GM19035 (cell line): ENCODE measurements at regions not wholly inside any gene's neighbourhood (a gene's known extent, or its start where the extent isn't known, plus 50 kb on each side); places are given as distances from the start of the nearest gene placed in this dataset.

Source experiments
- ATAC-seq: cut with Tn5 transposase; IDR thresholded peaks from one replicate; pipeline ENCODE4 v1.9.1; 2021; ENCODE audit not compliant: unreplicated experiment

DNA sequence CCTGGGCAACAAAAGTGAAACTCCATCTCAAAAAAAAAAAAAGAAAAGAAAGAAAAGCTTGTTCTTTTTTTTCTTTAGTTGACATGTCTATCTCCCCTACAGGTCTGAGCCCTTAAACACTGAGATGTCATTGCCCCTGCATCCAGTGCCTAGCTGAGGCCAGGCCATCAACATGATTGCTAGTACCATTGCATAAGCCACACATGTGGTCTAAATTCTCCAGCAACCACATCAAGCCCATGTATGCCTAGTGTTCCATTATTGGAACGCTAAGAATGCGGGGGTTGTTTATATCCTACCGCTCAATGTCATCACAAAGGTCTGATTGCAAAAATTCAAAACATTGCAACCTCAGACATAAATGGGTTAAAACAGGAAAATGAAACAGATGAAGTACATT lies 62.7 kb downstream of the NPTX2 start:
- no peak for ATAC-seq

DNA sequence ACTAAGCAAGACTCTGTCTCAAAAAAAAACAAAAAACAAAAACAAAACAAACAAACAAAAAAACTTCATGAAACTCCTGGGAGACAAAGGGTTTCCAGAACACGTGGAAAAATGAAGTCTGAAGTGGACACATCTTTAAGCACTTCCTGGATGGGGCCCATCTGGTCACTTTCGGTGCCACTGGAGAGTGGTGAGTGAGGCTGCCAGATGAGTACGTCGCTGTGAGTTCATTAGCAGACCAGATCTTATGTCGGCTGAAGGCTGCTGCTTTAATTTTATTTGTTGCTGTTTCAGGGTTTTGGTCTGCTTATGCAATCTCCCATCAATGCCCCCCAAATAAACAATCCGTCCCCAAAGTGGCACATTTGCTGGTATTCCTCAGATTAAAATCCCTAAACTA lies 64.4 kb downstream of the NPTX2 start:
- no peak for ATAC-seq

DNA sequence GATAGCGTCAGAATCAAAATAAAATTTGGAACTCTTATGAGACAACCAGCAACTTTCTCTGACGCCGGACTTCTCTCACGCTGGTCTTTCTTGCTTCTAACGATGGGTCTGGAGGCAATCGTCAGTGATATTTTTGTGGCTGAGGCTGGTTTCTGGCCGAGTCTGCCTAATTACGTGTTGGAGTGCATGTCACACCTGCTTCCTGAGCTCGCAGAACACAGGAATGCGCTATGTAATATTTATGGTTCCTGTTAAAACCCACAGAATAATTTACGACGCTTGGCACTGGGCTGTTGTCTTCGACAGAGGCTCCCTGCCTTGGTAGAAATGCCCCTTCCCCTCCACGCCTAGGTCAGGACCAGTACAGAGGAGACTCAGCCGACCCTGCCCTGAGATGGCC lies 64.9 kb downstream of the NPTX2 start:
- no peak for ATAC-seq

DNA sequence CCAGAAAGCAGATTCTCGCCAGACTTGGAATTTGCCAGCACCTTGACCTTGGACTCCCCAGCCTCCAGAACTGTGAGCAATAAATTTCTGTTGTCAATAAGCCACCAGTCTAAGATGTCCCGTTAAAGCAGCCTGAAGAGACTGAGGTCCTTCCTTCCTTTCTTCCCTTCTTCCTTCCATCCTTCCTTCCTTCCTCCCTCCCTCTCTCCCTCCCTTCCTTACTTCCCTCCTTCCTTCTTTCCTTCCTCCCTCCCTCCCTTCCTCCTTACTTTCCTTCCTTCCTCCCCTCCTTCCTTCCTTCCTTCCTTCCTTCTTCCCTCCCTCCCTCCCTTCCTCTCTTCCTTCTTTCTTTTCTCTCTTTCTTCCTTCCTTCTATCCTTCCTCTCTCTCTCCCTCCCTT lies 66.4 kb downstream of the NPTX2 start:
- no peak for ATAC-seq

DNA sequence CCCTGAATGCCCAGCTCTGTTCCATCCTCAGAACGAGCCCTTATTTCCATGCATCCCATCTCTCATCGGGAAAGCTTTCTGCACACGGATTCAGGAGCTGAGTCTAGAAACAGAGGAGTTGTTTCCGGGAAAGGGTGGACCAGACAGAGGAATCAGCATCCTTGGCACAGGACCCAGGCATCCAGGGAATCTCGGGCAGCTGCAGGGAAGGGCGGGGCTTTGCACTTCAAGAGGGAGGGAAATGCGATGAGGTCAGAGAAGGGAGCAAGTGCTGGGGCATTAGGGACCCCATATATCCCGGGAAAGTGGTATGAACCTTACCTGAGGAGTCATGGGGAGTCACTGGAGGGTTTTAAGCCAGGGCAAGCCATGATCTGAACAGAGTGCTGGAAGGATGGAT lies 68.5 kb downstream of the NPTX2 start:
- no peak for ATAC-seq

- ATAC-seq: no peak
Observed at GRCh38 chr7:98686466-98687080, 69.5 kb downstream of the NPTX2 start.

DNA sequence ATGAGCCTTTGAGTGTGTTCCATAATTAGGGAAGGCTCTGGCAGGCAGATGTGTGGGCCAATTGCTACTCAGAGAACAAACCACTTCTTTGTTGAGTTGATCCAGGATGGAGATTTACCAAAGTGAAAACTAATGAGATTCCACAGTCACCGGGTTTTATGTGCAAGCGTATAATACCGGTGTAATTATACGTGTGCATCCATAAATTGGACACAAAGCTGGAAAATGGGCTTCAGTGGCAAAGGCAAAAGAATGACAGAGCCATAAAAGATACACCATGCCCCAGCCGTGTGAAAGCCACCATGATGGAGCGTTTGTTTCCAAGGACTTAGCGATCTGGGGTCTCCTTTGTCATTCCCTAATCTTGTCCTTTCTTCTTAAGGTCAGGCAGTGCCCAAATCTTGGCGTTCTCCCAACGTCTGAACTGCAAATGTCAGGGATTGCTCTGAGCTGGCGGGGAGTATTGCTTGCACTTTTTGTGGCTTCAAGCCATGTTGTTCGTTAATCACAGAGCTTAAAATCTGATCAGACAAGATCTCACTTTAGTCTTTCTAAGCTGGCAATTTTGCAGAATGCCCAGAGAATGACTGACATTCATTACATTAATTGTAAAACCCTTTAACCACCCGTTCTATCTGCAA lies 70.1 kb downstream of the NPTX2 start:
- no peak for ATAC-seq

DNA sequence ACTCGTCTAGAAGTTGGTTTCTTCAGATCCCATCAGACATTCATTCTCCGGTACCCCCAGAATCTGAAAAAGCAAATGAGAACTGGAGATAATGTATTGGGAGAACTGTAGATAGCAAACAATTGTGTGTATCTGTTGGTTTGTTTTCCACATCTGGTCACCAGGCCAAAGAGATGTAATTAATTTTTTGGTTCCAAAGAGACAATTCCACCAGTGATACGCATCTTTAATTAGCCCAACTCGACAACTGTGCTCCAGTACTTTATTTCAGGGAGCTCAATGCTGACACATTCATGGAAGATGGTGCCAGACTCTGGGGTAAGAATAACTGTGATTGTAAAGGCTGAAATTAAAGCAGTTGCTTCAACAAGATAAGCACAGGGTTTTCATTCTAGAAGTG lies 74.5 kb downstream of the NPTX2 start:
- no peak for ATAC-seq

DNA sequence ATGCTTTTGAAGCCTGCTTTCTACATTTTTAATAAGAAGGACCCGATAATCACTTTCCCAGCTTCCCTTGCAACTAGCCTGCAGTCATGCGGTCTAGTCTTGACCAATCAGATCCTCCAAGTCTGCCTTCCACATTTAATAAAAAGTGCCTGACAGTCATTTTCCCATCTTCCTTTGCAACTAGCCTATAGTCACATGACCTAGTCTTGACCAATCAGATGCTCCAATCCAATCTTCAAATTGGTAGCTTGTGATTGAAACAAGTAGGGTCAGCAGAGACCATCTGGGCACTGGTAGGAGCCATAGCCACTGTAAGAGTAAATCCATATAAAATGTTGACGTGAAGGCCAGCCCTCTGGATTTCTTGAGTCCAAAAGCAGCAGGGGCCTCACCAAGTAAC lies 80.0 kb downstream of the NPTX2 start:
- no peak for ATAC-seq

DNA sequence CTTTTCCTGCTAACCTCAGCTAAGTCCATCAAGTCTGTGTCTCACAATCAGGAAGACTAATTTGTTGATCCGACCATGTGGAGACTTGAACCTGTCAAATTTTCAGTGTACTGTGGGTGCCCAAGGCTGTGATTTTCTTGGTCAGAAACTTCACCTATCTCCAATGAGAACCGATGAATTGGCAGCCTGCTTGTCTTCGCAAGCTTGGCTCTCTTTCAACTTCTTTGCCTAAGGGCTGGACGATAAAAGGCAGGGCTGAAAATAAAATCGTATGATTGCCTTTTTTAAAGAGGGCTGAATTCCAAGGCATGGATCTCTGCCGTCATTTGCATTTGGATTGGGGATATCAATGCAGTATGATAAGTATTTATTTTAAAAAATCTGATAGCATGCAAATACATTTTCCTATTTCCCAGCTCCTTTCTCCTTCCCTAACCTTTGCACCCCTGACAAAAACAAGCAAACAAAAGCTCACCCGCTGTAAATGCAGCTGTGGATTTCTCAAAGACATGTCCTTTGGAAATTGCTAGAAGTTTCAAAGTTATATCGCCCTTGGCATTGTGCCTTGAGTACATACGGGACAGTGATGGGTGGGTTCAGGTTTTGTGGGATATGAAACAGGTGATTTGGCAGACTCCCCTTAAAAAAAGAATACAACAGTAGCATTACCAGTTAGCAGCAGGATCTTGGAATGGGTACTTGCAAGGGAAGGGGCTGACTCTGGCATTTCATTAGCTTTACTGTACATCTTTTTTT lies 80.6 kb downstream of the NPTX2 start:
- no peak for ATAC-seq

- ATAC-seq: no peak
Observed at GRCh38 chr7:98698976-98699375, 81.9 kb downstream of the NPTX2 start.

GRCh38 chr7:98700533-98700932 lies 83.4 kb downstream of the NPTX2 start:
- no peak for ATAC-seq

- peak; percentile 44 for ATAC-seq
Observed at GRCh38 chr7:98701372-98701771, 84.3 kb downstream of the NPTX2 start.

- ATAC-seq: no peak
Observed at GRCh38 chr7:98702021-98702420, 84.9 kb downstream of the NPTX2 start.

DNA sequence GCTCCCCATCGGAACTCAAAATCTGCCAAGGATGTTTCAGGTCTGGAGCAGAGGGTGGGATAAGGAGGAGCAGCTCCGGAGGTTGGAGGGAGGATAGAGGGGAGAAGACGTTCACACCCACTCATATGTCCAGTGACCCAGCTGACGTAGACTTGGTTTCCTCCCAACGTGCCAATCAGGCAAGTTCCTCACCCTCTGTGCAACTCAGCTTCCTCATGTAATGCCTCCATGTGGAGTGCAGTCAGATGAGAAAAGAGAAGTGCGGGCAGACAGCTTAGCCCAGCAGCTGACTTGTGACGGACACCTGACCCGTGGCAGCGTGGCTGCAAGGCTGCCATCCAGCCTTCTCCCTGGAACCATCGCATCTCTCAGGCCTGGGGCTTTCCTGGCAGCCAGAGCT lies 86.8 kb downstream of the NPTX2 start:
- ATAC-seq: no peak

DNA sequence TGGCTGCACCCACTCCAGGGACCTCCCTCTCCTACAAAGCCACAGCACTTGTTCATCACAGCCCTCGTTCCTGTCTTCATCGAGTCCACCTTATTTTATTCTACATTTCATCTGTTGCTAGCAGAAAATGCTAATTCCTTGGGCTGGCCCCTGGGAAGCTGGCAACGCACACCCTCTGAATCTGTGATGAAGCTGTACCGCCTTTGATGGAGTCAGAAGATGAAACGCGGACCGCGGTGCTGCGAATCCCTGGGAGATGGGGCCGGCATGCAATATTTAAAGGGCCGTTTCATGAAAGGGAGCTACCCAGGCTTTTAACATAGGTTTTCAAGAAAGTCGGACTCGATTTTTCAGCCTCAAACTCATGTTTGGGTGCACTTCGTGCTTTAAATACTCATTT lies 88.5 kb downstream of the NPTX2 start:
- no peak for ATAC-seq

GRCh38 chr7:98707076-98707475 lies 90.0 kb downstream of the NPTX2 start:
- no peak for ATAC-seq

- ATAC-seq: no peak
Observed at GRCh38 chr7:98711945-98712344, 94.9 kb downstream of the NPTX2 start.

DNA sequence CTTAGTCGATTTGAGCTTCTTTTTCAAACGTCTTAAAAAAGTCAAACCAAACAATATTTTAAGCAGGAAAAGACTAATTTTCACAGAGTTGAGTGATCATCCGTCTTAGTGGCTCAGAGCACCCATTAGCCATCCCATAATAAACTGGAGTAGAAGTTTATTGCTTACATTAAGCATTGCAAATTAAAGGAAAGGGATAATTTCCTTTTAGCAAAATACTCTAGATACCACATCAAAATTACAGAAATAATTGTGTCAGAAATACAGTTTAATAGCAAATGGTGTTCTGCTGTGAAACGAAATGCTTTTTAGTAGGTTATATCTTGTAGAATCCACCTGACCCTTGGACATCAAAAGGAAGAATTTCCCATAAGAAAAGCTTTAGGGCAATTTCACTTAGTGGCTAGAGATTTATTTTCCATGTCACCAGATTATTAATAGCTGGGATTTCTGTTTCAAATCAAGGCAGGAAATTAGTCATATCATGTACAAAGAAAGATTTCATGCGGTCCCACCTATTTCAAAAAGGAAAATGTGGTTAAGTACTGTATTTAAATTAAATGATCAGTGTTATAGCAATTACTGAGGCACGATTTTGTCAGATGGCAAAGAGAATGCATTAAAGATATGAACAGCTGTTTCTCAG lies 96.2 kb downstream of the NPTX2 start:
- no peak for ATAC-seq

DNA sequence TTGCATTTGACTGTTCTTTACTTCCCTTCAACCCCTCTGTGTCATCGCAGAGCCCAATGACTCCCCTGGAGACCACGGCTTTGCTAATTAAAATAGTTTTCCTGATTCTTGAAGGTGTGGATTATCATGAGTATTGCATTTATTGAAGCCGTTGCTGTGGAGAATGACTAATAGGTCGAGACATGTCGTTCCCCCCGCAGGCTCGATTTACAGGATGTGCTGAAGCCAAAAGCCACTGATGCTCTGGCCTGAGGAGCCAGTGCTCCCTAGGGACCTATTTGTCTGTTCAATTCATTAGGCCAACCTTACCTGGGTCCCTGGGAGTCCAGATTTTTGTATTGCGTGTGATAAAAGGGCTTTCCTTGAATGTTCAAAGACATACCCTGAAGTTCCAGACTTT lies 102.3 kb downstream of the NPTX2 start:
- no peak for ATAC-seq

GRCh38 chr7:98722402-98722801 lies 105.3 kb downstream of the NPTX2 start:
- ATAC-seq: no peak

DNA sequence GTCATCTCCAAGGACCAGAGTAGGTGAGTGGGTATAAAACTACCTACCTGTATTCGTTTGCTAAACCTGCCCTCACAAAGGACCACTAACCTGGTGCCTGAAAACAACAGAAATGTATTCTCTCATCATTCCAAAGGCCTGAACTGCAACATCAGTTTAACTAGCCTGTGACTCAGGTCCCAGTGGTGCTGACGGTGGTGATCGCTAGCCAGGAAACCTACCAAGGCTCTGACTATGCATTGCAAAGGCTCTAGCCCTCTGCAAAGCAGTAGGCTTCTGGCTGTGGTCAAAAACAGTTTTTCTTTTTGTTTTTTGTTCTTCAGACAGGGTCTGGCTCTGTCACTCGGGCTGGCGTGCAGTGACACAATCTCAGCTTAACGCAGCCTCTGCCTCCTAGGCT lies 107.5 kb downstream of the NPTX2 start:
- ATAC-seq: no peak
